ENCODE measurements at regions not wholly inside any gene's neighbourhood (a gene's known extent, or its start where the extent isn't known, plus 50 kb on each side); places are given as distances from the start of the nearest gene placed in this dataset.
A peak's percentile ranks its signal among the peaks of the same experiment; 100 is the strongest.

DNA sequence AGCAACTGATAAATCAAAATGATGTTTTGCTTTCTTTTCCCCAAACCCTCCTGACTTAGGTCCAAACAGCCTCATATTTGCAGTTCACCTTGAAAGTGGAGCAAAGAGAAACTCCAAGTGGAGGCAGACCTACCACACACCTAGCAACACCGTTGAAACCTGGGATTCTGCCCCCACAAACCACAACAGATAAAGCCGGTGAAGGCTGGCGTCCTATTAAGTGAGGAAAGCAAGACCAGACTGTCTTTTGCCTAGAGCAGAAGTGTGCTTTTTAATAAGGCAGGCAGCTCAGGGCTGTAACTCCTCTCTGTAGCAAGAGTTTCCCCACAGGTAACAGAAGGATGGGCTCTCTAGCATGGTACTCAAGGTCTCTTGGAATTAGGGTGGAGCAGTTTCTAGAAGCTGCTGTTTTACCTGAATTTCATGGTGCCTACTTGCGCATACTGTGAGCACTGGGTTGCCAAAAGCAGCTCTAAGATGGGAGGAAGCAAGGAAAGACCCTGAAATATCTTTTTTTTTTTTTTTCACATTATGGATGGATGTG is 336.9 kb downstream of the BCL11A start:
- no peak overlapping the region for H3K9ac ChIP-seq (ENCODE audit: low read length)
- no peaks in the 10 kb centered on the region for H3K27me3 ChIP-seq (ENCODE audit: low read depth, low read length)
- H3K4me3 ChIP-seq (ENCODE audit: low read length), result no peak overlapping the region
- no peaks in the 10 kb centered on the region for H4K20me1 ChIP-seq (ENCODE audit: insufficient read depth, low read length)
- no peaks in the 10 kb centered on the region for H3K79me2 ChIP-seq (ENCODE audit: low read length)
- no peaks in the 10 kb centered on the region for H3K9me3 ChIP-seq (ENCODE audit: insufficient read depth, low read length)
- no peaks in the 10 kb centered on the region for H3K36me3 ChIP-seq (replicated peaks; ENCODE audit: low read depth, low read length)
- H2AFZ ChIP-seq (ENCODE audit: low read depth, low read length), result peak overlapping the region; percentile 72; the same call in 1 of the 2 replicates
- no peaks in the 10 kb centered on the region for H3K4me1 ChIP-seq (ENCODE audit: low read length)
- no peak overlapping the region for H3K27ac ChIP-seq (ENCODE audit: low read length)
- TF ChIP-seq CTCF (IDR thresholded peaks at IDR 0.05; ENCODE audit: low read depth, low read length), result no peak
- no peak for TF ChIP-seq EZH2phosphoT487 (IDR thresholded peaks at IDR 0.05; ENCODE audit: low read depth)
- H3K4me2 ChIP-seq (ENCODE audit: low read length), result no peak overlapping the region

- Histone ChIP-seq H3K4me1 (ENCODE audit: low read length) (no peaks in the 10 kb centered on the region), H3K4me3 (ENCODE audit: low read length) (no peak overlapping the region), H4K20me1 (ENCODE audit: insufficient read depth, low read length) (no peaks in the 10 kb centered on the region), H3K9ac (ENCODE audit: low read length) (no peak overlapping the region), H3K9me3 (ENCODE audit: insufficient read depth, low read length) (no peaks in the 10 kb centered on the region), H3K27ac (ENCODE audit: low read length) (no peak overlapping the region), H3K36me3 (replicated peaks; ENCODE audit: low read depth, low read length) (no peaks in the 10 kb centered on the region), H3K79me2 (ENCODE audit: low read length) (no peaks in the 10 kb centered on the region), H3K4me2 (ENCODE audit: low read length) (no peak overlapping the region), H2AFZ (ENCODE audit: low read depth, low read length) (no peak overlapping the region), H3K27me3 (ENCODE audit: low read depth, low read length) (no peaks in the 10 kb centered on the region)
- TF ChIP-seq EZH2phosphoT487 (IDR thresholded peaks at IDR 0.05; ENCODE audit: low read depth), result no peak
Measured at GRCh38 chr2:60215386-60215901, 338.0 kb downstream of the BCL11A start.

GRCh38 chr2:60214626-60214875 is 338.9 kb downstream of the BCL11A start:
- Histone ChIP-seq H3K4me1 (ENCODE audit: low read length) (no peaks in the 10 kb centered on the region), H2AFZ (ENCODE audit: low read depth, low read length) (no peak overlapping the region), H3K4me3 (ENCODE audit: low read length) (no peak overlapping the region), H3K27me3 (ENCODE audit: low read depth, low read length) (no peaks in the 10 kb centered on the region), H3K9ac (ENCODE audit: low read length) (no peak overlapping the region), H3K27ac (ENCODE audit: low read length) (no peak overlapping the region), H3K4me2 (ENCODE audit: low read length) (no peak overlapping the region), H3K9me3 (ENCODE audit: insufficient read depth, low read length) (no peaks in the 10 kb centered on the region), H4K20me1 (ENCODE audit: insufficient read depth, low read length) (no peaks in the 10 kb centered on the region), H3K36me3 (replicated peaks; ENCODE audit: low read depth, low read length) (no peaks in the 10 kb centered on the region), H3K79me2 (ENCODE audit: low read length) (no peaks in the 10 kb centered on the region)
- no peak for TF ChIP-seq EZH2phosphoT487 (IDR thresholded peaks at IDR 0.05; ENCODE audit: low read depth)
- no peak for TF ChIP-seq CTCF (IDR thresholded peaks at IDR 0.05; ENCODE audit: low read depth, low read length)

GRCh38 chr2:60213865-60214625 is 339.4 kb downstream of the BCL11A start:
- H3K27ac ChIP-seq (ENCODE audit: low read length), result no peak overlapping the region
- no peaks in the 10 kb centered on the region for H3K9me3 ChIP-seq (ENCODE audit: insufficient read depth, low read length)
- no peaks in the 10 kb centered on the region for H3K79me2 ChIP-seq (ENCODE audit: low read length)
- no peaks in the 10 kb centered on the region for H3K36me3 ChIP-seq (replicated peaks; ENCODE audit: low read depth, low read length)
- no peak overlapping the region for H3K4me3 ChIP-seq (ENCODE audit: low read length)
- no peaks in the 10 kb centered on the region for H3K27me3 ChIP-seq (ENCODE audit: low read depth, low read length)
- H3K4me1 ChIP-seq (ENCODE audit: low read length), result no peaks in the 10 kb centered on the region
- H2AFZ ChIP-seq (ENCODE audit: low read depth, low read length), result no peak overlapping the region
- no peak overlapping the region for H3K4me2 ChIP-seq (ENCODE audit: low read length)
- no peak for TF ChIP-seq EZH2phosphoT487 (IDR thresholded peaks at IDR 0.05; ENCODE audit: low read depth)
- TF ChIP-seq CTCF (IDR thresholded peaks at IDR 0.05; ENCODE audit: low read depth, low read length), result no peak
- no peaks in the 10 kb centered on the region for H4K20me1 ChIP-seq (ENCODE audit: insufficient read depth, low read length)
- H3K9ac ChIP-seq (ENCODE audit: low read length), result no peak overlapping the region

All from OCI-LY3 (cell line).